ENCODE measurements at regions not wholly inside any gene's neighbourhood (a gene's known extent, or its start where the extent isn't known, plus 50 kb on each side); places are given as distances from the start of the nearest gene placed in this dataset.
"Not testable (repeated sequence)": the region's sequence is repeated elsewhere in the genome, so short reads cannot be mapped to it uniquely, and the experiment has no call there.

GRCh38 chr2:39932198-39932597 is 153.1 kb upstream of the THUMPD2 start:
- DNase-seq (ENCODE audit: low read depth in 1 of 2, low spot score in 2 of 2), result no peak
- Histone ChIP-seq H3K36me3 (no peaks in the 10 kb centered on the region), H3K4me1 (replicated peaks) (no peaks in the 10 kb centered on the region), H3K9me3 (replicated peaks) (no peaks in the 10 kb centered on the region), H3K4me3 (no peak overlapping the region), H3K27me3 (replicated peaks) (no peaks in the 10 kb centered on the region), H3K27ac (no peak overlapping the region)

- no peaks in the 10 kb centered on the region for H3K4me1 ChIP-seq (replicated peaks)
- H3K27me3 ChIP-seq (replicated peaks), result no peaks in the 10 kb centered on the region
- H3K4me3 ChIP-seq, result no peak overlapping the region
- H3K27ac ChIP-seq, result no peak overlapping the region
- DNase-seq (ENCODE audit: low read depth in 1 of 2, low spot score in 2 of 2), result no peak
- no peaks in the 10 kb centered on the region for H3K36me3 ChIP-seq
- H3K9me3 ChIP-seq (replicated peaks), result no peaks in the 10 kb centered on the region
These were observed 151.3 kb upstream of the THUMPD2 start for GRCh38 chr2:39930175-39930917.

- H3K4me1 ChIP-seq (replicated peaks), result no peaks in the 10 kb centered on the region
- H3K27me3 ChIP-seq (replicated peaks), result no peaks in the 10 kb centered on the region
- no peak overlapping the region for H3K27ac ChIP-seq
- H3K9me3 ChIP-seq (replicated peaks), result no peaks in the 10 kb centered on the region
- no peak overlapping the region for H3K4me3 ChIP-seq
- no peaks in the 10 kb centered on the region for H3K36me3 ChIP-seq
- no peak for DNase-seq (ENCODE audit: low read depth in 1 of 2, low spot score in 2 of 2)
These were observed 150.5 kb upstream of the THUMPD2 start for GRCh38 chr2:39929531-39929930.

GRCh38 chr2:39925312-39925711 is 146.3 kb upstream of the THUMPD2 start:
- no peaks in the 10 kb centered on the region for H3K27me3 ChIP-seq (replicated peaks)
- no peak overlapping the region for H3K27ac ChIP-seq
- no peak for DNase-seq (ENCODE audit: low read depth in 1 of 2, low spot score in 2 of 2)
- H3K4me3 ChIP-seq, result no peak overlapping the region
- no peaks in the 10 kb centered on the region for H3K9me3 ChIP-seq (replicated peaks)
- H3K4me1 ChIP-seq (replicated peaks), result no peaks in the 10 kb centered on the region
- H3K36me3 ChIP-seq, result no peaks in the 10 kb centered on the region

- H3K4me3 ChIP-seq, result no peak overlapping the region
- no peaks in the 10 kb centered on the region for H3K4me1 ChIP-seq (replicated peaks)
- no peaks in the 10 kb centered on the region for H3K9me3 ChIP-seq (replicated peaks)
- H3K27ac ChIP-seq, result no peak overlapping the region
- no peaks in the 10 kb centered on the region for H3K36me3 ChIP-seq
- DNase-seq (ENCODE audit: low read depth in 1 of 2, low spot score in 2 of 2), result no peak
- H3K27me3 ChIP-seq (replicated peaks), result no peaks in the 10 kb centered on the region
These were observed 144.4 kb upstream of the THUMPD2 start for GRCh38 chr2:39923455-39923854.

- no peaks in the 10 kb centered on the region for H3K27me3 ChIP-seq (replicated peaks)
These were observed 143.8 kb upstream of the THUMPD2 start for GRCh38 chr2:39922679-39923405.

GRCh38 chr2:39920307-39920801 is 141.3 kb upstream of the THUMPD2 start:
- no peaks in the 10 kb centered on the region for H3K27me3 ChIP-seq (replicated peaks)
- no peaks in the 10 kb centered on the region for H3K36me3 ChIP-seq
- no peak for DNase-seq (ENCODE audit: low read depth in 1 of 2, low spot score in 2 of 2)
- no peak overlapping the region for H3K4me3 ChIP-seq
- no peaks in the 10 kb centered on the region for H3K4me1 ChIP-seq (replicated peaks)
- H3K9me3 ChIP-seq (replicated peaks), result no peaks in the 10 kb centered on the region
- no peak overlapping the region for H3K27ac ChIP-seq

More at GRCh38 chr2:39922679-39923405, 143.8 kb upstream of the THUMPD2 start:
- no peak for DNase-seq (ENCODE audit: low read depth in 1 of 2, low spot score in 2 of 2)
- no peak overlapping the region for H3K4me3 ChIP-seq
- H3K4me1 ChIP-seq (replicated peaks), result no peaks in the 10 kb centered on the region
- no peaks in the 10 kb centered on the region for H3K36me3 ChIP-seq
- no peak overlapping the region for H3K27ac ChIP-seq
- H3K9me3 ChIP-seq (replicated peaks), result no peaks in the 10 kb centered on the region

- Histone ChIP-seq H3K4me3 (no peak overlapping the region), H3K9me3 (replicated peaks) (no peaks in the 10 kb centered on the region), H3K4me1 (replicated peaks) (no peaks in the 10 kb centered on the region), H3K36me3 (no peaks in the 10 kb centered on the region), H3K27ac (no peak overlapping the region), H3K27me3 (replicated peaks) (no peaks in the 10 kb centered on the region)
- no peak for DNase-seq (ENCODE audit: low read depth in 1 of 2, low spot score in 2 of 2)
These were observed 140.7 kb upstream of the THUMPD2 start for GRCh38 chr2:39919511-39920306.

- Histone ChIP-seq H3K27me3 (replicated peaks) (no peaks in the 10 kb centered on the region), H3K4me1 (replicated peaks) (no peaks in the 10 kb centered on the region)
These were observed 139.8 kb upstream of the THUMPD2 start for GRCh38 chr2:39918886-39919285.

GRCh38 chr2:39917371-39917770 is 138.3 kb upstream of the THUMPD2 start:
- not testable (repeated sequence) for H3K4me1 ChIP-seq (replicated peaks); H3K27me3 ChIP-seq (replicated peaks); H3K4me3 ChIP-seq; H3K36me3 ChIP-seq; DNase-seq (ENCODE audit: low read depth in 1 of 2, low spot score in 2 of 2); H3K27ac ChIP-seq; H3K9me3 ChIP-seq (replicated peaks)

More at GRCh38 chr2:39918886-39919285, 139.8 kb upstream of the THUMPD2 start:
- H3K4me3 ChIP-seq, result no peak overlapping the region
- H3K9me3 ChIP-seq (replicated peaks), result no peaks in the 10 kb centered on the region
- no peaks in the 10 kb centered on the region for H3K36me3 ChIP-seq
- DNase-seq (ENCODE audit: low read depth in 1 of 2, low spot score in 2 of 2), result no peak
- H3K27ac ChIP-seq, result no peak overlapping the region

- Histone ChIP-seq H3K4me1 (replicated peaks) (no peaks in the 10 kb centered on the region), H3K27ac (no peak overlapping the region)
These were observed 135.9 kb upstream of the THUMPD2 start for GRCh38 chr2:39914949-39915348.

GRCh38 chr2:39913648-39914461 is 134.8 kb upstream of the THUMPD2 start:
- peak in 1 of 2 experiments; percentile 37 for DNase-seq (ENCODE audit: low read depth in 1 of 2, low spot score in 2 of 2)
- Histone ChIP-seq H3K4me1 (replicated peaks) (no peaks in the 10 kb centered on the region), H3K36me3 (no peaks in the 10 kb centered on the region), H3K9me3 (replicated peaks) (no peaks in the 10 kb centered on the region), H3K27me3 (replicated peaks) (peaks cover 9% of the 10 kb centered on the region; the same call in 1 of the 2 replicates), H3K4me3 (no peak overlapping the region), H3K27ac (no peak overlapping the region)

More at GRCh38 chr2:39914949-39915348, 135.9 kb upstream of the THUMPD2 start:
- no peak overlapping the region for H3K4me3 ChIP-seq
- H3K27me3 ChIP-seq (replicated peaks), result peaks cover 5% of the 10 kb centered on the region; the same call in 1 of the 2 replicates
- H3K36me3 ChIP-seq, result no peaks in the 10 kb centered on the region
- no peak for DNase-seq (ENCODE audit: low read depth in 1 of 2, low spot score in 2 of 2)
- H3K9me3 ChIP-seq (replicated peaks), result no peaks in the 10 kb centered on the region

GRCh38 chr2:39902103-39902502 is 123.0 kb upstream of the THUMPD2 start:
- Histone ChIP-seq H3K9me3 (replicated peaks) (no peaks in the 10 kb centered on the region), H3K27me3 (replicated peaks) (no peaks in the 10 kb centered on the region), H3K36me3 (no peaks in the 10 kb centered on the region), H3K4me1 (replicated peaks) (no peaks in the 10 kb centered on the region), H3K27ac (no peak overlapping the region), H3K4me3 (no peak overlapping the region)
- no peak for DNase-seq (ENCODE audit: low read depth in 1 of 2, low spot score in 2 of 2)
